ENCODE measurements at regions not wholly inside any gene's neighbourhood (a gene's known extent, or its start where the extent isn't known, plus 50 kb on each side); places are given as distances from the start of the nearest gene placed in this dataset.

- H3K36me3 ChIP-seq (ENCODE audit: insufficient read depth, low read length) = no peaks in the 10 kb centered on the region
- no peaks in the 10 kb centered on the region for H3K79me2 ChIP-seq (replicated peaks; ENCODE audit: insufficient read depth, low read length)
- H3K27ac ChIP-seq (ENCODE audit: low read length) = no peak overlapping the region
- TF ChIP-seq SMC3 (conservative IDR thresholded peaks at IDR 0.05; ENCODE audit: poor library complexity) (no peak), TAF1 (IDR thresholded peaks at IDR 0.05; ENCODE audit: low read depth) (no peak), REST (IDR thresholded peaks at IDR 0.05; ENCODE audit: borderline replicate concordance) (no peak), CTCF (IDR thresholded peaks at IDR 0.05; ENCODE audit: poor library complexity, severe bottlenecking) (no peak), RAD21 (conservative IDR thresholded peaks at IDR 0.05) (no peak), EP300 (conservative IDR thresholded peaks at IDR 0.05; ENCODE audit: poor library complexity, severe bottlenecking) (no peak), EZH2 (IDR thresholded peaks at IDR 0.05; ENCODE audit: borderline replicate concordance, insufficient read depth, low read length, poor library complexity, severe bottlenecking) (no peak)
- no peak overlapping the region for H3K4me3 ChIP-seq (ENCODE audit: low read length)
- no peak overlapping the region for H2AFZ ChIP-seq (ENCODE audit: low read depth, low read length)
- no peak overlapping the region for H3K4me2 ChIP-seq (ENCODE audit: low read length)
- no peaks in the 10 kb centered on the region for H3K9me3 ChIP-seq (ENCODE audit: low read length)
- H3F3A ChIP-seq (ENCODE audit: insufficient read depth, low read length, poor library complexity, severe bottlenecking) = no peaks in the 10 kb centered on the region
- H3K9me2 ChIP-seq (ENCODE audit: insufficient read depth, low read length) = no peaks in the 10 kb centered on the region
- H4K20me1 ChIP-seq (ENCODE audit: insufficient read depth) = no peaks in the 10 kb centered on the region
- H3K27me3 ChIP-seq (ENCODE audit: insufficient read depth, low read depth, low read length) = no peaks in the 10 kb centered on the region
- H3K9ac ChIP-seq (ENCODE audit: low read length) = no peak overlapping the region
These were observed 124.9 kb upstream of the KCNJ16 start for GRCh38 chr17:69949973-69950695.

GRCh38 chr17:69950701-69951418, 124.2 kb upstream of the KCNJ16 start:
- Histone ChIP-seq H3F3A (ENCODE audit: insufficient read depth, low read length, poor library complexity, severe bottlenecking) (no peaks in the 10 kb centered on the region), H3K4me3 (ENCODE audit: low read length) (no peak overlapping the region), H3K9ac (ENCODE audit: low read length) (no peak overlapping the region), H3K27ac (ENCODE audit: low read length) (no peak overlapping the region), H3K9me2 (ENCODE audit: insufficient read depth, low read length) (no peaks in the 10 kb centered on the region), H2AFZ (ENCODE audit: low read depth, low read length) (no peak overlapping the region), H3K4me2 (ENCODE audit: low read length) (no peak overlapping the region), H3K9me3 (ENCODE audit: low read length) (no peaks in the 10 kb centered on the region), H3K79me2 (replicated peaks; ENCODE audit: insufficient read depth, low read length) (no peaks in the 10 kb centered on the region), H3K36me3 (ENCODE audit: insufficient read depth, low read length) (no peaks in the 10 kb centered on the region), H3K27me3 (ENCODE audit: insufficient read depth, low read depth, low read length) (no peaks in the 10 kb centered on the region), H4K20me1 (ENCODE audit: insufficient read depth) (no peaks in the 10 kb centered on the region)
- no peak for TF ChIP-seq EZH2 (IDR thresholded peaks at IDR 0.05; ENCODE audit: borderline replicate concordance, insufficient read depth, low read length, poor library complexity, severe bottlenecking)
- TF ChIP-seq TAF1 (IDR thresholded peaks at IDR 0.05; ENCODE audit: low read depth) = no peak
- no peak for TF ChIP-seq EP300 (conservative IDR thresholded peaks at IDR 0.05; ENCODE audit: poor library complexity, severe bottlenecking)
- TF ChIP-seq POLR2AphosphoS5 (IDR thresholded peaks at IDR 0.05) = no peak
- TF ChIP-seq SMC3 (conservative IDR thresholded peaks at IDR 0.05; ENCODE audit: poor library complexity) = no peak
- TF ChIP-seq CTCF (IDR thresholded peaks at IDR 0.05; ENCODE audit: poor library complexity, severe bottlenecking) = no peak
- TF ChIP-seq RAD21 (conservative IDR thresholded peaks at IDR 0.05) = no peak
- no peak for TF ChIP-seq REST (IDR thresholded peaks at IDR 0.05; ENCODE audit: borderline replicate concordance)
- TF ChIP-seq MXI1 (conservative IDR thresholded peaks at IDR 0.05; ENCODE audit: poor library complexity, severe bottlenecking) = no peak
